IMR-90 (cell line): ENCODE measurements at regions not wholly inside any gene's neighbourhood (a gene's known extent, or its start where the extent isn't known, plus 50 kb on each side); places are given as distances from the start of the nearest gene placed in this dataset.

Source experiments
- ATAC-seq: fragments of 200-7000 bp; cut with Tn5 transposase; 2 replicates; pipeline ENCODE4 v1.9.1; 2020; ENCODE audit warnings: low read depth, mild to moderate bottlenecking, moderate library complexity
- BruUV-seq: library from RNA; stranded (reverse); fragments of 400-500 nt; replicated peaks from 2 replicates; lab custom pipeline; 2021; lab: Mats Ljungman, UMichigan
- CTCF ChIA-PET: fragments of 300-600 bp; formaldehyde crosslinking; extraction: SDS; loops from one replicate; lab custom pipeline; 2021; ENCODE audit warnings: antibody characterized with exemption; lab: Yijun Ruan, JAX
- POLR2A ChIA-PET: fragments of 300-600 bp; sonication (Branson Sonifier 250); formaldehyde crosslinking; loops from one replicate; lab custom pipeline; 2022; ENCODE audit warnings: antibody characterized with exemption; ENCODE audit not compliant: unreplicated experiment; lab: Charles Lee
- DNase-seq: peaks from one replicate; pipeline ENCODE4 v3.0.0; 2013
- H2AFZ ChIP-seq: replicated peaks from 2 replicates; pipeline ENCODE3; 2013; ENCODE audit warnings: low read length, mild to moderate bottlenecking; ENCODE audit not compliant: poor library complexity
- H2AK5ac ChIP-seq: 2 replicates; pipeline ENCODE4 v1.6.1; 2013; ENCODE audit warnings: low read depth, low read length, inconsistent platforms
- H2AK9ac ChIP-seq: replicated peaks from 2 replicates; pipeline ENCODE3; 2013; ENCODE audit warnings: mild to moderate bottlenecking, low read depth, low read length, moderate library complexity; ENCODE audit not compliant: poor library complexity
- H2BK120ac ChIP-seq: 2 replicates; pipeline ENCODE4 v1.6.1; 2013; ENCODE audit warnings: low read depth, low read length, inconsistent platforms
- H2BK15ac ChIP-seq: 3 replicates; pipeline ENCODE4 v1.6.1; 2013; ENCODE audit warnings: low read depth, low read length, inconsistent platforms
- H2BK20ac ChIP-seq: 2 replicates; pipeline ENCODE4 v1.6.1; 2013; ENCODE audit warnings: low read depth, mild to moderate bottlenecking, inconsistent platforms, low read length, moderate library complexity
- H2BK5ac ChIP-seq: 2 replicates; pipeline ENCODE4 v1.6.1; 2013; ENCODE audit warnings: mild to moderate bottlenecking, low read depth, low read length, inconsistent platforms; ENCODE audit not compliant: poor library complexity, severe bottlenecking
- H3K14ac ChIP-seq: replicated peaks from 2 replicates; pipeline ENCODE4 v1.6.1; 2013; ENCODE audit warnings: low read depth, low read length, inconsistent platforms
- H3K18ac ChIP-seq: 2 replicates; pipeline ENCODE4 v1.6.1; 2013; ENCODE audit warnings: low read depth, low read length, control low read depth
- H3K23ac ChIP-seq: 2 replicates; pipeline ENCODE4 v1.6.1; 2013; ENCODE audit warnings: low read depth, low read length, inconsistent platforms
- H3K27ac ChIP-seq: 2 replicates; pipeline ENCODE4 v1.5.1; 2013; ENCODE audit warnings: mild to moderate bottlenecking, control low read depth, low read length; ENCODE audit not compliant: insufficient read depth
- H3K27me3 ChIP-seq: 2 replicates; pipeline ENCODE4 v1.6.1; 2013; ENCODE audit warnings: low read length; ENCODE audit not compliant: control insufficient read depth, insufficient read depth
- H3K36me3 ChIP-seq: 2 replicates; pipeline ENCODE4 v1.6.1; 2013; ENCODE audit warnings: low read length, mixed read lengths; ENCODE audit not compliant: control insufficient read depth, insufficient read depth
- H3K4ac ChIP-seq: 2 replicates; pipeline ENCODE4 v1.6.1; 2013; ENCODE audit warnings: low read depth, low read length, inconsistent platforms
- H3K4me1 ChIP-seq: 2 replicates; pipeline ENCODE4 v1.6.1; 2013; ENCODE audit warnings: low read length, mixed read lengths; ENCODE audit not compliant: control insufficient read depth, insufficient read depth
- H3K4me2 ChIP-seq: 2 replicates; pipeline ENCODE4 v1.6.1; 2013; ENCODE audit warnings: low read depth, mild to moderate bottlenecking, control low read depth, low read length, moderate library complexity
- H3K4me3 ChIP-seq: 2 replicates; pipeline ENCODE4 v1.5.1; 2013; ENCODE audit warnings: low read depth, mild to moderate bottlenecking, control low read depth, low read length, moderate library complexity; ENCODE audit not compliant: insufficient read depth
- H3K56ac ChIP-seq: 2 replicates; pipeline ENCODE4 v1.6.1; 2013; ENCODE audit warnings: low read length, inconsistent platforms; ENCODE audit not compliant: insufficient read depth; ENCODE audit errors: extremely low read depth
- H3K79me1 ChIP-seq, 2 experiments: 2 replicates each; pipeline ENCODE4 v1.6.1; 2013; ENCODE audit warnings: low read length in 2 of 2, inconsistent platforms in 1 of 2, low read depth in 1 of 2
- H3K9ac ChIP-seq: 2 replicates; pipeline ENCODE4 v1.6.1; 2013; ENCODE audit warnings: low read depth, low read length, control low read depth
- H3K9me1 ChIP-seq: 2 replicates; pipeline ENCODE4 v1.6.1; 2013; ENCODE audit warnings: low read length, inconsistent platforms; ENCODE audit not compliant: insufficient read depth
- H3K9me3 ChIP-seq: 2 replicates; pipeline ENCODE4 v1.6.1; 2013; ENCODE audit warnings: low read length; ENCODE audit not compliant: control insufficient read depth, insufficient read depth
- H4K20me1 ChIP-seq: 2 replicates; pipeline ENCODE4 v1.6.1; 2013; ENCODE audit warnings: low read length, inconsistent platforms; ENCODE audit not compliant: insufficient read depth
- H4K5ac ChIP-seq: 2 replicates; pipeline ENCODE4 v1.6.1; 2013; ENCODE audit warnings: mild to moderate bottlenecking, low read depth, low read length, control low read depth
- H4K8ac ChIP-seq, 2 experiments: 2 replicates each; pipeline ENCODE4 v1.6.1; 2013; ENCODE audit warnings: low read depth in 2 of 2, low read length in 2 of 2, control low read depth in 1 of 2, inconsistent platforms in 1 of 2
- H4K91ac ChIP-seq: 2 replicates; pipeline ENCODE4 v1.6.1; 2013; ENCODE audit warnings: low read depth, low read length, inconsistent platforms; ENCODE audit not compliant: insufficient read depth
- BHLHE40 ChIP-seq: fragments of 150-350 bp; IDR thresholded peaks from 2 replicates; pipeline ENCODE4 v1.6.1; 2016; ENCODE audit warnings: mild to moderate bottlenecking, low read depth, low read length
- CEBPB ChIP-seq: IDR thresholded peaks from 2 replicates; pipeline ENCODE4 v1.6.1; 2012; ENCODE audit warnings: low read depth, low read length, improper control_type of control experiment
- ELK1 ChIP-seq: fragments of 150-350 bp; IDR thresholded peaks from 2 replicates; pipeline ENCODE4 v1.6.1; 2016; ENCODE audit warnings: low read depth, mild to moderate bottlenecking, low read length, moderate library complexity, borderline replicate concordance
- FOS ChIP-seq: fragments of 150-350 bp; IDR thresholded peaks from 2 replicates; pipeline ENCODE4 v1.6.1; 2016; ENCODE audit warnings: low read depth, low read length
- MAFK ChIP-seq: IDR thresholded peaks from 2 replicates; pipeline ENCODE4 v1.6.1; 2012; ENCODE audit warnings: low read depth, low read length, improper control_type of control experiment
- MAZ ChIP-seq: IDR thresholded peaks from 2 replicates; pipeline ENCODE4 v1.6.1; 2012; ENCODE audit warnings: low read depth, mild to moderate bottlenecking, low read length, improper control_type of control experiment, moderate library complexity, borderline replicate concordance
- MXI1 ChIP-seq: IDR thresholded peaks from 2 replicates; pipeline ENCODE4 v1.6.1; 2012; ENCODE audit warnings: low read depth, mild to moderate bottlenecking, low read length, moderate library complexity, borderline replicate concordance
- POLR2A ChIP-seq: IDR thresholded peaks from 2 replicates; pipeline ENCODE4 v1.6.1; 2012; ENCODE audit warnings: mild to moderate bottlenecking, low read depth, low read length
- RAD21 ChIP-seq: IDR thresholded peaks from 2 replicates; pipeline ENCODE4 v1.6.1; 2012; ENCODE audit warnings: low read length, improper control_type of control experiment
- RCOR1 ChIP-seq: IDR thresholded peaks from 2 replicates; pipeline ENCODE4 v1.6.1; 2012; ENCODE audit warnings: mild to moderate bottlenecking, low read length, improper control_type of control experiment; ENCODE audit not compliant: insufficient replicate concordance
- RFX5 ChIP-seq: IDR thresholded peaks from 2 replicates; pipeline ENCODE4 v1.8.0; 2012; ENCODE audit warnings: low read depth, mild to moderate bottlenecking, low read length, moderate library complexity
- SMC3 ChIP-seq: fragments of 150-350 bp; IDR thresholded peaks from 2 replicates; pipeline ENCODE4 v1.6.1; 2016; ENCODE audit warnings: low read depth, mild to moderate bottlenecking, antibody characterized with exemption, low read length, moderate library complexity
- WGBS, 2 experiments: methylation state at CpG; one replicate each; pipeline versions ENCODE4 v1.1.5 to v1.1.7; 2013; ENCODE audit warnings: missing lambda C conversion rate in 2 of 2; ENCODE audit not compliant: insufficient read length in 1 of 2; ENCODE audit errors: extremely low coverage in 2 of 2; 5-methylcytosine and 5-hydroxymethylcytosine counted together
- dilution Hi-C: fragments of 300-500 bp; cut with HindIII; formaldehyde crosslinking; loops from one replicate; pipeline ENCODE4 v1.14.3; 2018; ENCODE audit warnings: low sequenced_read_pairs; ENCODE audit not compliant: unreplicated experiment
- in situ Hi-C: fragments of 300-500 bp; cut with MboI; formaldehyde crosslinking; loops from 3 replicates; pipeline ENCODE4 v1.14.3; 2019; ENCODE audit warnings: low sequenced_read_pairs, inconsistent platforms, mixed read lengths
- intact Hi-C: fragments of 100-400 bp; cut with micrococcal nuclease; formaldehyde crosslinking; loops from 2 replicates; pipeline ENCODE4 v1.10.0; 2022

- Histone ChIP-seq H2BK20ac (no peak overlapping the region), H4K20me1 (no peaks in the 10 kb centered on the region), H3K9ac (no peak overlapping the region), H3K4me2 (no peak overlapping the region), H3K9me1 (peaks cover 5% of the 10 kb centered on the region; the same call in 1 of the 2 replicates), H2BK120ac (no peak overlapping the region), H2AFZ (no peak overlapping the region), H4K91ac (no peak overlapping the region), H3K9me3 (no peaks in the 10 kb centered on the region), H3K14ac (no peak overlapping the region), H2AK5ac (no peak overlapping the region), H2AK9ac (no peak overlapping the region), H2BK15ac (no peak overlapping the region), H3K4me1 (no peaks in the 10 kb centered on the region), H3K56ac (no peak overlapping the region), H4K8ac (no peak overlapping the region), H3K27ac (no peak overlapping the region), H3K79me1 (no peaks in the 10 kb centered on the region), H3K23ac (no peak overlapping the region), H4K5ac (no peak overlapping the region), H3K18ac (no peak overlapping the region), H3K4ac (no peak overlapping the region), H3K27me3 (no peaks in the 10 kb centered on the region; the same call in 1 of the 2 replicates), H3K36me3 (no peaks in the 10 kb centered on the region), H2BK5ac (no peak overlapping the region), H3K4me3 (no peak overlapping the region)
- POLR2A ChIA-PET: no interaction called here
- in situ Hi-C loops: no loop called here
- WGBS, 2 experiments: no CpG with 5 or more reads among the region's 8 CpGs
- ATAC-seq (no peak), DNase-seq (no peak)
- CTCF ChIA-PET: interaction anchor here (0.9 kb wide), 1 partner anchor 13 kb away, joined by 4 read pairs; no protein-coding TSS in a partner anchor
- BruUV-seq: no TSS peak
- dilution Hi-C loops: no loop called here
- intact Hi-C loops: no loop called here
- TF ChIP-seq RCOR1: no peak
- TF ChIP-seq MXI1: no peak
- no peak for TF ChIP-seq RFX5
- no peak for TF ChIP-seq MAZ
- TF ChIP-seq RAD21: no peak
- no peak for TF ChIP-seq CEBPB
- TF ChIP-seq ELK1: no peak
- no peak for TF ChIP-seq POLR2A
- TF ChIP-seq BHLHE40: no peak
- no peak for TF ChIP-seq SMC3
- TF ChIP-seq MAFK: no peak
- no peak for TF ChIP-seq FOS
Measured at GRCh38 chr2:67851956-67852824, 210.6 kb downstream of the C1D start.
